ENCODE measurements at regions not wholly inside any gene's neighbourhood (a gene's known extent, or its start where the extent isn't known, plus 50 kb on each side); places are given as distances from the start of the nearest gene placed in this dataset.
"Not testable (repeated sequence)": the region's sequence is repeated elsewhere in the genome, so short reads cannot be mapped to it uniquely, and the experiment has no call there.

GRCh38 chr5:97544678-97545077 lies 361.6 kb upstream of the RIOK2 start:
- DNase-seq (ENCODE audit: low spot score), result no peak

DNA sequence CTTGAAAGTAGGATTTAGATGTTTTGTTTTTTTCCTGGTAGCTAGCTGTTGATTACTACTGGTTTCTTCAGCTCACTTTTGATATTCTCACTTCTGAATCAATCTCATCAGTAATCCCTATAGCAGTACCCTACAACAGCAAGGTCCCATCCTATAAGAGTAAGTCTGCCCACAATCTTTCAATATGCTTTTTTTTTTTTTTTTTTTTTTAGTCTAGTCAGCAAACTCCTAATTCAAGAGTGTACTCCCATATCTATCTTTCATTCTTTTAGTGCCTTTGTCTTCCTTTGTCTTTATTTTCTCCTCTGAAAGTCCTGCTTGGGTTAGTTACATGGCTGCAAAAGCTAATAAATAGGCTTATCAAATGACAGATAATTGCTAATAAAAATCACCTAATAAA lies 362.4 kb upstream of the RIOK2 start:
- DNase-seq (ENCODE audit: low spot score), result no peak

GRCh38 chr5:97545886-97546535 lies 363.0 kb upstream of the RIOK2 start:
- DNase-seq (ENCODE audit: low spot score), result no peak

GRCh38 chr5:97547430-97547829 lies 364.4 kb upstream of the RIOK2 start:
- no peak for DNase-seq (ENCODE audit: low spot score)

- DNase-seq (ENCODE audit: low spot score), result no peak
Observed at GRCh38 chr5:97547999-97548738, 365.1 kb upstream of the RIOK2 start.

DNA sequence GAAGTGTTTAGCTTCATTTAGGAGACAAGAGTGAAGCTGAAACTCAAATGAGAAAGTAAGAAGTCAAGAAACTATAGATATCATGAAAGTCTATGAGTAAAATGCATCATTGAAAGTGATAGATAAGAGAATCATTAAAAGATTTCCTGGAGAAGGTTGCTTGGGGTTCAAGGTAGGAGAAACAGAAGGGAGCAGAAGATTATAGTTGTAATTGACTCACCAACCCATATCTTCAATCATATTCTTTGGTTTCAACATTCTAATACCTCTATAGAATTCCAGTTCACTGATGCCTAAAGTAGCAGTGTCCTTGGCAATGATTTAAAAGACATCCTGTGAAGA lies 365.7 kb upstream of the RIOK2 start:
- no peak for DNase-seq (ENCODE audit: low spot score)

- DNase-seq (ENCODE audit: low spot score), result no peak
Observed at GRCh38 chr5:97549496-97549895, 366.4 kb upstream of the RIOK2 start.

- DNase-seq (ENCODE audit: low spot score), result no peak
Observed at GRCh38 chr5:97550164-97550563, 367.1 kb upstream of the RIOK2 start.

GRCh38 chr5:97550818-97551217 lies 367.8 kb upstream of the RIOK2 start:
- no peak for DNase-seq (ENCODE audit: low spot score)

- DNase-seq (ENCODE audit: low spot score), result no peak
Observed at GRCh38 chr5:97553604-97554452, 370.8 kb upstream of the RIOK2 start.

DNA sequence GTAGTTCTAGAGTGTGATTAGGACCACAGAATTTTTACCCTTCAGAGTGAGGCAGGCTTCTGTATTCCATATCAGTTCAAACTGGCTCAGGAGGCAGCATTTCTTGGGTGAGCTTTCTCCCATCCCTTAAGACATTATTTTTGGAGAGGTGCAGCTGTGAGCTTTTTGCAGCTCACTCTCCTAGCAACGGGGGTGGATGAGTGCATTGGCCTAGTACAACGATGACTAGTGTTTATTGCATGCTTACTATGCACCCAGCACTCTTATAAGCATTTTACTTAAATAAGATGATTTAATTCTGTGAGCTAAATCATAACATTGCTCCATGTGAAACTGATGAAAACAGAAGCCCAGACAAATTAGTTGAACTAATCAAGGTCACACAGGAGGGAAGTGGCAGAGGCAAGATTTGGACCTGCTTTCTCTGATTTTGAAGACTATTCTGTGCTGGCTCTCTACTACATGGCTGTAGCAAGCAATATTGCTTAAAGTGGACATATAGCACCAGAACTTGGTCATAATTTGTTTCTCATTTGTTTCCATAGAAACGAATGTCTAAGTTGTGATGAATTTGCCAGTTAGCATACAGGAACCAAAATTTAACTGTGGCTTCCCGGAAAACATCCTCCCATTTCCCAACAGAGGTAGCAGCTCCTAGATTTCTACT lies 372.1 kb upstream of the RIOK2 start:
- peak; percentile 20 for DNase-seq (ENCODE audit: low spot score)

- no peak for DNase-seq (ENCODE audit: low spot score)
Observed at GRCh38 chr5:97555644-97555981, 372.6 kb upstream of the RIOK2 start.

DNA sequence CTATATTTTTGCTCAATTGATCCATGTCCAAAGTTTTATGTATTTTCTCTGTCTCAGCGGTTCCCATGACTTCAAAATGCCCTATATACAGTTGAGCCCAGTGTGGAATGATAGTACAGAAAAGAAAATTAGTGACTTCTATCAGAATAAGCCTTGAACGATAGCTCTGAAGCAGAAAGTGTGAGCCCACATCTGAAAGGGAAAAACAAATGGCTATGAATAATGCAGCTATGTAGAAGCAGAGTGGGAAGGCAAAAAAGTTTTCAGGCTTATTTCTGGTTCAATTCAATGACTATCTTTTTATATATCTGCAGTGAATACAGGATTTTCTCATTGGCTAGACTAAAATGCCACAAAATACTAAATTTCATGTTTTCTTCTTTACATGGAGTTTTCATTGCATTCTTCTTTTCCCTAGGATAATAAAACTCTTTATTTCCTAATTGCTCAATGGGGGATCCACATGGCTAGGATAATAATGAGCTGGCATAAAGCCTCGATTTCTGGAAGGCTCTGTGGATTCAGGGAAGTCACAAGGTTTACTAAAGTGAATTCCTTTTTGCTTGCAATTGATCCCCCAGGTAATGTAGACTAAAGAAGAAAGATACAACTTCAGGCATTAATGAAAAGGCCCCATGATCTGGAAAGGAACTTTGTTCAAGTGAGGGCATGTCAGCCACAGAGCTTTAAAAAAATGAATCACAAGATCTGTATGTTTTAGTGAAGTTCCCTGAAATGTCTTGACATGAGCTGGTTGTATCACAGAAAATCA lies 377.0 kb upstream of the RIOK2 start:
- DNase-seq (ENCODE audit: low spot score), result no peak

- DNase-seq (ENCODE audit: low spot score), result no peak
Observed at GRCh38 chr5:97560599-97560993, 377.5 kb upstream of the RIOK2 start.

GRCh38 chr5:97563050-97563657 lies 380.1 kb upstream of the RIOK2 start:
- no peak for DNase-seq (ENCODE audit: low spot score)

DNA sequence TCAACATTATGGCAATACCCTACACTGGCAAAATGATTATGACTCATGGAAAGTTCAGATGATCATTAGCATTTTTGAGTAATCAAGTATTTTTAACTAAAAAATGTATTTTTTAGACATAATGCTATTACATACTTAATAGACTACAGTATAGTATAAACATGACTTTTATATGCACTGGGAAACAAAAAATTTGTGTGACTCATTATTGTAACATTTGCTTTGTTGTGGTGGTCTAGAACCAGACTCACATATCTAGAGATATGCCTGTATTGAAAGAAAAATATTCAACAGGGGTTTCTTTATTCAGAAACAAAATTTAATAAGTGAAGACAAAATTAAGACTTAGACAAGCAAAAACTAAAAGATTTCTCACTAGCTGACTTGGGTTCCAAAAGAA lies 385.3 kb upstream of the RIOK2 start:
- no peak for DNase-seq (ENCODE audit: low spot score)

DNA sequence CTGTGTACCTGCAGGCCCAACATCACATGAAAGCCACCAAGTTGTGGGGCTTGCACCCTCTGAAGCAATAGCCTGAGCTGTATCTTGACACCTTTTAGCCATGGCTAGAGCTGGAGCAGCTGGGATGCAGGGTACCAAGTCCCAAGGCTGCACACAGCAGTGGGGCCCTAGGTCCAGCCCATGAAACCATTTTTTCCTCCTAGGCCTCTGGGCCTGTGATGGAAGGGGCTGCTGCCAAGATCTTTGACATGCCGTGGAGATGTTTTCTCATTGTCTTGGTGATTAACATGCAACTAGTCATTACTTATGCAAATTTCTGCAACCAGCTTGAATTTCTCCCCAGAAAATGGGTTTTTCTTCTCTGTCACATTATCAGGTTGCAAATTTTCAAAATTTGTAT lies 387.2 kb upstream of the RIOK2 start:
- no peak for DNase-seq (ENCODE audit: low spot score)

DNA sequence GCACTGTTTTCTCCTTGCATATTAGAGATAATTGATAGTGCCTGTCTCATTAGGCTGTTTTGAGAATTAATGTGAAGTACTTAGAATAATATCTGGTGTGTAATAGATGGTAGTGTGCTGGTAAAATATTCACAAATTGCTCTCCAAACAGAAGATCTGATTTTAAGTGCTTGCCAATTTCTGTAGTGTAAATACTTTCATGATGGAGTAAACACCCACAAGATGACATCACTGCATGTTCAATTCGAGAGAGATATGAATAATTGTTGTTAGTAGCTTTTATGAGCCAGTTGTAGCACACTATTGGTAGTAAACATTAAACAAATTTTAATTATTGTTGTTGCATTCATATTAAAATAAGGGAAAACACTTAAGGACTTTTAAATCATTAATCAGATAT lies 392.3 kb upstream of the RIOK2 start:
- no peak for DNase-seq (ENCODE audit: low spot score)

GRCh38 chr5:97576956-97577355 lies 393.9 kb upstream of the RIOK2 start:
- DNase-seq (ENCODE audit: low spot score), result no peak

- DNase-seq (ENCODE audit: low spot score), result not testable (repeated sequence)
Observed at GRCh38 chr5:97579977-97580376, 396.9 kb upstream of the RIOK2 start.

GRCh38 chr5:97580746-97581145 lies 397.7 kb upstream of the RIOK2 start:
- DNase-seq (ENCODE audit: low spot score), result no peak

DNA sequence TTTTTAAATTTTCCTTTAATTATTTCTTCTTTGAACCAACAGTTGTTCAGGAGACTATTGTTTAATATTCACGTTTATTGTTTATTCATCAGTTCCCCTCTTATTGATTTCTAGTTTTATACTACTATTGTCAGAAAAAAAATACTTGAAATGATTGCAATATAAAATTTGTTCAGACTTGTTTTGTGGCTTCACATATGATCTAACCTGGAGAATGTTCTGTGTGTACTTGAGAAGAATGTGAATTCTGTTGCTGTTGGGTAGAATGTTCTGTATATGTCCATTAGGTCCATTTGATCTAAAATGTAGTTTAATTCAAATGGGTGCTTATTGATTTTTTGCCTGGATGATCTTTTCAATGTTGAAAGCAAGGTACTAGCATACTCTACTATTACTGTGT lies 408.7 kb upstream of the RIOK2 start:
- DNase-seq (ENCODE audit: low spot score), result no peak
